ENCODE measurements at regions not wholly inside any gene's neighbourhood (a gene's known extent, or its start where the extent isn't known, plus 50 kb on each side); places are given as distances from the start of the nearest gene placed in this dataset.

DNA sequence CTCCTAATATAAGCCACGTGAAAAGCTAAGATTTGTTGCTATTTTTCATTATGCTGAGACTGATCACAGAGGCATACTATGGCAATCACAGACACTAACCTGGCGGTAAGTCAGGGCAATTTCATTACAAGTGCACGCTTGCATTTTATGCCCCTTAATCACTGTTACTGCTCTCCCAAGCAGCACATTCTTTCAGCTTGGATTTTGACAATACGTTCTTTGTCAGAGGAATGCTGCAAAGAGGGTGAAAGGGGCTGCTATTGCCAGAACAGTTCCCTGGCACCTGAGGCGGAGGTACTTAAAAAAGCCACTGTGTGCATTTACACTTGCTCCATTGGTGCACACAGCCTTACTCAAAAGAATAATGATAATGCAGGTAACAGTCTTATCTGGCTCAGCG, 346.6 kb downstream of the RFC3 start:
- no peak for TF ChIP-seq POLR2A (IDR thresholded peaks at IDR 0.05)
- TF ChIP-seq, protein P1, sequence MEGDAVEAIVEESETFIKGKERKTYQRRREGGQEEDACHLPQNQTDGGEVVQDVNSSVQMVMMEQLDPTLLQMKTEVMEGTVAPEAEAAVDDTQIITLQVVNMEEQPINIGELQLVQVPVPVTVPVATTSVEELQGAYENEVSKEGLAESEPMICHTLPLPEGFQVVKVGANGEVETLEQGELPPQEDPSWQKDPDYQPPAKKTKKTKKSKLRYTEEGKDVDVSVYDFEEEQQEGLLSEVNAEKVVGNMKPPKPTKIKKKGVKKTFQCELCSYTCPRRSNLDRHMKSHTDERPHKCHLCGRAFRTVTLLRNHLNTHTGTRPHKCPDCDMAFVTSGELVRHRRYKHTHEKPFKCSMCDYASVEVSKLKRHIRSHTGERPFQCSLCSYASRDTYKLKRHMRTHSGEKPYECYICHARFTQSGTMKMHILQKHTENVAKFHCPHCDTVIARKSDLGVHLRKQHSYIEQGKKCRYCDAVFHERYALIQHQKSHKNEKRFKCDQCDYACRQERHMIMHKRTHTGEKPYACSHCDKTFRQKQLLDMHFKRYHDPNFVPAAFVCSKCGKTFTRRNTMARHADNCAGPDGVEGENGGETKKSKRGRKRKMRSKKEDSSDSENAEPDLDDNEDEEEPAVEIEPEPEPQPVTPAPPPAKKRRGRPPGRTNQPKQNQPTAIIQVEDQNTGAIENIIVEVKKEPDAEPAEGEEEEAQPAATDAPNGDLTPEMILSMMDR (IDR thresholded peaks at IDR 0.05), result no peak

All from gastroesophageal sphincter (tissue), 3 donors.